Activated CD8-positive, alpha-beta T cell treated with anti-CD3 and anti-CD28 coated beads for 36 hours (primary cell): ENCODE measurements at regions not wholly inside any gene's neighbourhood (a gene's known extent, or its start where the extent isn't known, plus 50 kb on each side); places are given as distances from the start of the nearest gene placed in this dataset.

Experiments used
- ATAC-seq: fragments of 200-7000 bp; cut with Tn5 transposase; one replicate; pipeline ENCODE4 v1.10.0; 2021; ENCODE audit warnings: mild to moderate bottlenecking, moderate library complexity
- CTCF ChIA-PET: fragments of 350-600 bp; sonication (Branson Sonifier 250); formaldehyde crosslinking; loops from one replicate; lab custom pipeline; 2021; ENCODE audit warnings: antibody characterized with exemption; lab: Charles Lee
- POLR2A ChIA-PET: fragments of 350-600 bp; sonication (Branson Sonifier 250); formaldehyde crosslinking; loops from one replicate; lab custom pipeline; 2021; ENCODE audit warnings: antibody characterized with exemption; lab: Charles Lee
- DNase-seq: peaks from one replicate; pipeline ENCODE4 v3.0.0-alpha.2; 2020
- H3K27ac Mint-ChIP-seq: one replicate; pipeline ENCODE4 v1.8.0; 2021; ENCODE audit warnings: mild to moderate bottlenecking, mixed read lengths
- H3K27me3 Mint-ChIP-seq: one replicate; pipeline ENCODE4 v1.8.0; 2021; ENCODE audit warnings: mixed read lengths
- H3K36me3 Mint-ChIP-seq: one replicate; pipeline ENCODE4 v1.8.0; 2021; ENCODE audit warnings: low read depth, mixed read lengths
- H3K4me1 Mint-ChIP-seq: one replicate; pipeline ENCODE4 v1.8.0; 2021; ENCODE audit warnings: low read depth, mixed read lengths
- H3K4me3 Mint-ChIP-seq: one replicate; pipeline ENCODE4 v1.8.0; 2021; ENCODE audit warnings: mild to moderate bottlenecking, moderate library complexity, mixed read lengths
- H3K9me3 Mint-ChIP-seq: one replicate; pipeline ENCODE4 v1.8.0; 2021; ENCODE audit warnings: mixed read lengths
- intact Hi-C: fragments of 100-400 bp; cut with micrococcal nuclease; formaldehyde crosslinking; loops from one replicate; pipeline ENCODE4 v1.10.0; 2022
- TF ChIP-seq, protein P1 (sequence below): fragments of 200-600 bp; IDR thresholded peaks from one replicate; pipeline ENCODE4 v1.8.0; 2022; ENCODE audit warnings: antibody characterized with exemption, mild to moderate bottlenecking

- DNase-seq (no peak), ATAC-seq (no peak)
- ChIA-PET POLR2A (no interaction called here), CTCF (no interaction called here)
- H3K4me1 Mint-ChIP-seq = no peaks in the 10 kb centered on the region
- H3K27me3 Mint-ChIP-seq = no peaks in the 10 kb centered on the region
- H3K27ac Mint-ChIP-seq = no peak overlapping the region
- no peak overlapping the region for H3K4me3 Mint-ChIP-seq
- intact Hi-C loops = no loop called here
- H3K9me3 Mint-ChIP-seq = peaks cover 8% of the 10 kb centered on the region
- TF ChIP-seq, protein P1, sequence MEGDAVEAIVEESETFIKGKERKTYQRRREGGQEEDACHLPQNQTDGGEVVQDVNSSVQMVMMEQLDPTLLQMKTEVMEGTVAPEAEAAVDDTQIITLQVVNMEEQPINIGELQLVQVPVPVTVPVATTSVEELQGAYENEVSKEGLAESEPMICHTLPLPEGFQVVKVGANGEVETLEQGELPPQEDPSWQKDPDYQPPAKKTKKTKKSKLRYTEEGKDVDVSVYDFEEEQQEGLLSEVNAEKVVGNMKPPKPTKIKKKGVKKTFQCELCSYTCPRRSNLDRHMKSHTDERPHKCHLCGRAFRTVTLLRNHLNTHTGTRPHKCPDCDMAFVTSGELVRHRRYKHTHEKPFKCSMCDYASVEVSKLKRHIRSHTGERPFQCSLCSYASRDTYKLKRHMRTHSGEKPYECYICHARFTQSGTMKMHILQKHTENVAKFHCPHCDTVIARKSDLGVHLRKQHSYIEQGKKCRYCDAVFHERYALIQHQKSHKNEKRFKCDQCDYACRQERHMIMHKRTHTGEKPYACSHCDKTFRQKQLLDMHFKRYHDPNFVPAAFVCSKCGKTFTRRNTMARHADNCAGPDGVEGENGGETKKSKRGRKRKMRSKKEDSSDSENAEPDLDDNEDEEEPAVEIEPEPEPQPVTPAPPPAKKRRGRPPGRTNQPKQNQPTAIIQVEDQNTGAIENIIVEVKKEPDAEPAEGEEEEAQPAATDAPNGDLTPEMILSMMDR = no peak
- H3K36me3 Mint-ChIP-seq = no peaks in the 10 kb centered on the region
Measured at GRCh38 chr13:34513526-34513925, 428.5 kb upstream of the NBEA start.

DNA sequence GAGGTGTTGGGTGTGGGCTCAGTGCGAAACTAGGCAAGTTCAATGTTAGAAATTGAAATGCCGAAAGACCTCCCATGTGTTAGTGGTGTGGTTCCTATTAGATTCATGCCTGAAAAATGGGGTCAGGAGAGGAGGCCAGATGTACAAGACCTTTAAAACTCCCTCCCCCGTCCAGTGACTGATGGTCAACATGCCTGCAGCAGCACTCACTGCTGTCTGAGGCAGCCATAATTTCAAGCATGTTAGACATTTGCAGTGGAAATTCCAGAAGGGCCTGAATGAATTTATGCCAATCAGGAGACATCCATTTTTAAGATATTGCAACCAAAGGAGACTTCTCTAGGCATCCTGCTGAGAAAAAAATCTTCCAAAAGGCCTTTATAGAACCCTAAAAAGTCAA lies 426.9 kb upstream of the NBEA start:
- Mint-ChIP-seq H3K4me1 (no peaks in the 10 kb centered on the region), H3K4me3 (no peak overlapping the region), H3K27me3 (no peaks in the 10 kb centered on the region), H3K27ac (no peak overlapping the region), H3K9me3 (peaks cover 6% of the 10 kb centered on the region), H3K36me3 (no peaks in the 10 kb centered on the region)
- TF ChIP-seq, protein P1 = no peak
- intact Hi-C loops = no loop called here
- ChIA-PET CTCF (no interaction called here), POLR2A (no interaction called here)
- DNase-seq = no peak
- no peak for ATAC-seq

DNA sequence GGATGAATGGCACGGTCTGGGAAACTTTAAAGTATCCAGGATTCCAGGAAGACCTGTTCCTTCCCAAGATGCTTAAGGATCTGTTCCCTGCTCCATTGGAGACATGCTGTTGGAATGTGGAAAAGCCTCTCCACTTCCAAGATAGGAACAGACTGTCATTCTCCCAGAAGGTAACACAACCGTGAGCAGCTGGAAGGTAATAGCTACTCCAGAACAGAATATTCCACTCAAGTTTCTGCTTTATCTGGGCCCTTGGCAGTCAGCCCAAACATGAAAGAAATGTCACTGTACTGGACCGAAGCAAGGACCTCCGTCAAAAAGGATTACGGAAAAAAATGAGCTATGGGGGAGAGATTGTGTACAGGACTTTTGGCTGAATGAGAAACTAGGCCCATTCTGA lies 420.9 kb upstream of the NBEA start:
- Mint-ChIP-seq H3K4me3 (no peak overlapping the region), H3K27ac (no peak overlapping the region), H3K4me1 (no peaks in the 10 kb centered on the region), H3K9me3 (no peaks in the 10 kb centered on the region), H3K36me3 (no peaks in the 10 kb centered on the region), H3K27me3 (no peaks in the 10 kb centered on the region)
- intact Hi-C loops = no loop called here
- TF ChIP-seq, protein P1 = no peak
- ChIA-PET POLR2A (no interaction called here), CTCF (no interaction called here)
- DNase-seq (no peak), ATAC-seq (no peak)

DNA sequence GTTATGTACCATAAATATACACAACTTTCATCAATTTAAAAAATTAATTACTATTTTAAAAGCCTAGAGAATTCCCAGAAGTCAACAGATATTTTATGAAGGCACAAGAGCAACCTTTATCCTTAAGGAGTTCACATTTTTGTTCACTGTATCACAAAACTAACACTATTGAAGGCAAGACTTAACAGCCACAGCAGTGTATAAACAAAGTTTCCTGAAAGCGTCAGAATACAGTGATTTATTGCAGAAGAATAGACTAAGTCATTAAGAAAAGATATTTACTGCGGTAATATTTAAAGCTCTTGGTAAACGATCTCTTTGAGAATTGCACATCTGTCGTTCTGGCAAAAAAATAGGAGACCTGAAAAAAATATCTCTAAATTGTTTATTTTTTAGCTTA lies 419.3 kb upstream of the NBEA start:
- POLR2A ChIA-PET = no interaction called here
- TF ChIP-seq, protein P1 = no peak
- Mint-ChIP-seq H3K27me3 (no peaks in the 10 kb centered on the region), H3K27ac (no peak overlapping the region), H3K9me3 (no peaks in the 10 kb centered on the region), H3K36me3 (no peaks in the 10 kb centered on the region), H3K4me1 (no peaks in the 10 kb centered on the region), H3K4me3 (no peak overlapping the region)
- intact Hi-C loops = no loop called here
- CTCF ChIA-PET = no interaction called here
- DNase-seq (no peak), ATAC-seq (no peak)

DNA sequence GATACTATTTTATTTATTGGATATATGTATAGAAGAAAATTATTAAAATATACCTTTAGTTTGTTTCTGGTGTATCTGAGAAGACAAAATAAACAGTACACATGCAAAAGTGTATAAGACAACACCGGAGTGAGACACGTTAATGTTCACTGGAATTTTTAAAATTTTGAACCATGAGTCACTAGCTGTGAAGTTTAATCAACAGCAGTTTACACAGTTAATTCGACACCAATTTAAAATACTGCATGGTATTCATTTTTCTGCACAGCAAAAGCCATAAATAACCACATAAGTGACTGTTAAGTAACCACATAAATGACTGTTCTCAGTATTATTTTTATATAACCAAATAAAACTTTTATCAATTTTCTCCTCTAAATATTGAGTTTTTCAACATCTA lies 418.7 kb upstream of the NBEA start:
- Mint-ChIP-seq H3K27ac (no peak overlapping the region), H3K36me3 (no peaks in the 10 kb centered on the region), H3K9me3 (no peaks in the 10 kb centered on the region), H3K4me1 (no peaks in the 10 kb centered on the region), H3K4me3 (no peak overlapping the region), H3K27me3 (no peaks in the 10 kb centered on the region)
- ChIA-PET CTCF (no interaction called here), POLR2A (no interaction called here)
- intact Hi-C loops = no loop called here
- no peak for ATAC-seq
- no peak for DNase-seq
- TF ChIP-seq, protein P1 = no peak
